ENCODE measurements at regions not wholly inside any gene's neighbourhood (a gene's known extent, or its start where the extent isn't known, plus 50 kb on each side); places are given as distances from the start of the nearest gene placed in this dataset.

DNA sequence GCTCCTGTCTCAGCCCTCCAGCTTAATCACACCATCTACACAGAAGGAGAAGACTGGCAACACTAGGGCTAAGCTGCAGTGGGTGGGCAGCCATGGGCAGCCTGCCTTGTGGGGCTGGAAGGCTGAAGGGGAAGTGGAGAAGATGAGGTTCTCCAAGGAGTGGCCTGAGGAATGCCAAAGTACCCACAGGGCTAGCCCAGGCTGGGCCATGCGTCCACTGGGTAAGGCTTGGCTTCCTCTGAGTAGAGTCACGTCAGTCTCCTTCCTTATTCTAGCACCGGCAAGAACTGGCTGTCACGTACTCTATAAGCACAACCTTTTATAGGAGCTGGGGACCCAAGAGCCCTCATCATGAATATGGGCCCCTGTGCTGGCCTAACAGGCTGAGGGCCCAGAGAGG, 110.6 kb upstream of the SIRPA start:
- DNase-seq = no peak

DNA sequence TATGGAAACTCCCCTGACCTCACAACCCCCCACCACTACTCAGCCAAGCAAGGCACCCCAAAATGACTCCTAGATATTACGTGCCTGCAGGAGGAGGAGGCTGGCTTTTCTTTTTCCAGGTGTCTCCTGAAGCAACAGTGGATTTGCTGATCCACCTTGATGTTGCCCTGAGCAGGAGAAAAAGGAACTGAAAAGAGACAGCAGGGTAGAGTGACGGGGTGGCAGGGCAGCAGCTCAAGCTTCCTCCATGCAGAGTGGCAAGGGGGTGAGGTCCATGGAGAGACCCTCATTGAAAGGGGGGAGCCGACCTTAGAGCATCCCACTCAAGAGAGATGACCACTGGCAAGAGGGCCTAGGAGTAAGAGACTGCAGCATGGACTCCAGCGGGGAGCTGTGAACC, 112.0 kb upstream of the SIRPA start:
- no peak for DNase-seq

DNA sequence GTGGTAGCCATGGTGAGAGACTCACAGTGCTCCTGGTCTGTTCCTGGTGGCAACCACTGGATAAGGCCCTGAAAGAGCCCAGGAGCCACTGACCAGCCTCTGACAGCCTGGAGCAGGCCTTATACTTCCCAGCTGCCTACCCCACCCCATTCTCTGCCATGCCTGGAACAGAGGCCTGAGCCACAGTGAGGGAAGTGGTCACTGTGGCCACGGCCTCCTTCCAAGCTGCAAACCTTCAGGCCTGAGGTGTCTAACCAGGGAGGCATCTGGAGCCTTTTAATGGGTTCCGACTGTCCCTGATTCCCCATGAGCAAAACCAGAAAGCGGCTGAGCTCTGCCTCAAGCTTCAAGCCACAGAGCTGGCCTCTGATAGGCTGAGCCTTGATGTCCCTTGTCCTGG, 113.0 kb upstream of the SIRPA start:
- DNase-seq = no peak

DNA sequence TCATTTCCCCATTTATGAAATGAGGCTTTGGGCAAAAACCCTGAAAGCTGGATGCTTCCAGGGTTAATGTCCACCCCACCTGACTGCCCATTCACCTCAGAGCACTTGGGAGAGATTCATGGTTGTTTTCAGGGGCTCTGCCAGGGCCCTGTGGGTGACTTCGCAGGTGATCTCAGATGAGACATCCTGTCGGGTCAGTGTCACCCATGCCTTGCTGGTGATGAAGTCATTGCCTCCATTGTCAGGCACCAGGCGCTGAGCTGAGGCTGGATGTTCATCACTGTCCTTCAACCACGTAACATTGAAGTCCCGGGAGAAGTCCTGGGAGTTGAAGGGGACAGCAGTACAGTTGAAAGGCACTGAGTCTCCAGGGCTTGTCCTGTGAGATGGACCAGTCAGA, 115.6 kb upstream of the SIRPA start:
- DNase-seq = no peak

DNA sequence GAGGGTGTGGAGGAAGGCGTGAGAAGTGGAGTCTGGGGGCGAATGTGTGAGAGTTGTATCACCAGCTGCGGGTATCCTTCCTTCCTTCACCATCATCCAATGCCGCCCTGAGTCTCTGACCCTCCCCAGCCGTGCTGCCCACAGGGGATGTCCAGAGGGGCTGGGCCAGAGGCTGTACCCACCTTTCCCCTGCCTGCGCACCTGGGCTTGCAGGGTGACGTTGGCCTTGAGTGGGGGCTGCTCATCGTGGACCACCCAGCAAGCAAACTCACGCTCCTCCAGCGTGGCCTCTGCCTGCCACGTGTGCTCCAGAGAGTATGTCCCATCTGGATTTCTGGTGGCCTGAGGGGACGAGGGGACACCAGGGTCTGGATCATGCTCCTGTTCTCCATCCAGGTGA, 116.9 kb upstream of the SIRPA start:
- DNase-seq = no peak

DNA sequence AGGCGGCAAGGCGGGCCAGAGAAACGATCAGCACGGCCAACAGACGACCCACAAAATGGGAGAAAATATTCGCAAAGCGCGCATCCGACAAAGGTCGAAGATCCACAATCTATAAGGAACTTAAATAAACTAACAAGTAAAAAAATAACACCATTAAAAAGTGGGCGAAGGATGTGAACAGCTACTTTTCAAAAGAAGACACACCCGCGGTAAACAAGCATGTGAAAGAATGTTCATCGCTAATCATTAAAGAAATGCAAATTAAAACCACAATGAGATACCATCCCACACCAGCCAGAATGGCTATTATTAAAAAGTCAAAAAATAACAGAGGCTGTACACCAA, 117.8 kb upstream of the SIRPA start:
- no peak for DNase-seq

DNA sequence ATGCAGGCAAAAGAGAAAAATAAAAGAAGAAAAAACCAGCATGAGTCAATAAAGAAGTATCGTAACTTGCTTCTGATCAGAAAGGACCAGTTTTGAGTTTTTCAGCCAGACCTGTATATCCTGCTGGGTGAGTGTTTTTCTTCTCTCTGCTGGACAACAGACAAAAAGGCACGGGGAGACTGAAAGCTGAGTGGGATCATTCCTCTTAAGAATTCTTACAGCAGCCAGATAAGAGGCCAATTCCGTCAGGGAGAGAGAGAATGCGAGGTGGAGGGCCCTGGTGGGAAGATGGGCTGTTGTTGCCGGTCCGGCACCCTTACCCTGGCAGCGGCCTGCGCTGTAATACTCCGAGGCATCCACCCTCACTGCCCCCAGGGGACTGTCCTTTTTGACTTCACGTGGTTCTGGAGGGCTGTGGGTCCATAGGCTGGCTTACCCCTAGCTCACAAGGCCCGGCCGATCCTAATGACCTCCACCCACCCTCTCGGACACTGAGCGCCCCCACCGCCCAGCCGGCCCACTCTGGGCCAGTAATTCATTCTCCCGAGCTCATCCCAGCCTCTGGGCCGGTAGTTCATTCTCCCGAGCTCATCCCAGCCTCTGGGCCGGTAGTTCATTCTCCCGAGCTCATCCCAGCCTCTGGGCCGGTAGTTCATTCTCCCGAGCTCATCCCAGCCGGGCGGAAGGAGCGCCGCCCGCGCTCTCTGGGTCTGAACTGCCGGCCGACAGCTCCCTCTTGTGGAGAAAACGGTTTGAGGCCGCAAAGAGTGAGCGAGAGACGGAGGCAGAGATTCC, 118.3 kb upstream of the SIRPA start:
- peak; percentile 67 for DNase-seq

DNA sequence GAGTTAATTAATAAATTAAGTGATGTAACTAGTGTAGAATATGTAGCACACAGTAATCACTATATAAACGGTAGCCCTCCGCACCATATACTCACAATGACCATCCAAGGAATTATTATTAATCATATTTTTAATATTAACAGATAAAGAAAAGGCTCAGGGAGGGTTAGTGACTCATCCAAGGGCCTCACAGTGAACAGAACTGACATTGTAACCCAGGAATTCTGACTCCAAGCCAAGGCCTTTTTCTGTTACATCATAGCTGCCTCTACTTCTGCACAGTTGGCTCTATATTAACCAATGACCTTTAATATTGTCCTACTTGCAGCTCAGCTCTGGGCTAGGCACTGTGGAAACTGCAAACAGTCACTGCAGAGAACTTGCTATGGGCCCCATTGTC, 117.5 kb upstream of the SIRPG start:
- DNase-seq = no peak

DNA sequence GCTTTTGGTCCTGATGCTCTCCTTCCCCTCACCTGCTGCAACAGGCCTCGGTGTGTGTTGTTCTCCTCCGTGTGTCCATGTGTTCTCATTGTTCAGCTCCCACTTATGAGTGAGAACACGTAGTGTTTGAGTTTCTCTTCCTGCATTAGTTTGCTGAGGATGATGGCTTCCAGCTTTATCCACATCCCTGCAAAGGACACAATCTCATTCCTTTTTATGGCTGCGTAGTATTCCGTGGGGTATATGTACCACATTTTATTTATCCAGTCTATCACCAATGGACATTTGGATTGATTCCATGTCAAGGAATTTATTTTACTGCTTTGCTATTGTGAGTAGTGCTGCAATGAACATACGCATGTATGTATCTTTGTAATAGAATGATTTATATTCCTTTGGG, 116.9 kb upstream of the SIRPG start:
- no peak for DNase-seq

DNA sequence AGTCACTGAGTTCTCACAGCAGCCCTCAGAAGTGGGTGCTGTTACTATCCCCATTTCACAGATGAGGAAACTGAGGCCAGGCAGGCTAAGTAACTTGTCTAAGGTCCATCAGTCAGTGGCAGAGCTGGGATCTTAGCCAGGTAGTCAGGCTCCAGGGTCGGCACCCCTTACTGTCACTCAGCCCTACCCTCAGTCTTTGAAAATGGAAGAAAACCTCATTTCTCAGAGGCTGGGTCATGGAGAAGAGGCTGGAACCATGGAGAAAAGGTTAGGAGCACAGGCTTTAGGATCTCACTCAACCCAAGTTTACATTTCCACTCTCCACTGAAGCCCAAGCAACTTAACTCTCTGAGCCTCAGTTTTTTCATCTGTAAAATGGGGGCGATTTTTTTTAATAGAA, 116.2 kb upstream of the SIRPG start:
- DNase-seq = no peak

DNA sequence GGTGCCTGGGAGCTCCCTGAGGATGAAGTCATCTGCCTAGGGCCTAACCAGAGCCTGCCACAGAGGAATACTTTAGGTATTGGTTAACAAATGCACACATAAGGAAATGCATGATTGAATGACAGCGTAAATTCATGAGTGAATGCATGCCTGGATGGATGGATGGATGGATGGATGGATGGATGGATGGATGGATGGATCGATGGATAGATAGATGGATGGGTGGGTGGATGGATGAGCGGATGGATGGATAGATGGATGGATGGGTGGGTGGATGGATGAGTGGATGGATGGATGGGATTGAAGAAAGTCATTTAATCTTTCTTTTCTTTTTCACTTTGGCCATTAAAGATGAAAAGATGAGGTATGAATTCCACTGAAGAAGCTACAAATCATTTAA, 111.9 kb upstream of the SIRPG start:
- DNase-seq = no peak

DNA sequence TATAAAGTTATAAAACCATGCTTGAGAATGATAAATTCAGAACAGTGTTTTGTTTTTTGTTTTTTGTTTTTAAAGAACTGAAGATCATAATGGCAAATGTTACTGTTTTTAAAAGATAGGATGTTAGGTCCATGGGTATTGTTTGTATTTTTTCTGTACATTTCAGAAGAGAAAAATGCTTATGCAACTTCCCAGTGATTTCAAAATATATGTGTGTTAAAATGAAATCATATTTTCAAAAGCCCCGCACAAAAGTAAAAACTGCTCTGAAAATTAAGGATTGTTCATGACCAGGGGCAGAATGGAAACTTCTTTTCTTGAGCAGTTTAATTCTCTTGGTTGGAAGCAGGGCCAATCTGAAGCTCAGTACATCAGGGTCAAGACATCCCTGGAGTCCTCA, 109.2 kb upstream of the SIRPG start:
- DNase-seq = no peak

DNA sequence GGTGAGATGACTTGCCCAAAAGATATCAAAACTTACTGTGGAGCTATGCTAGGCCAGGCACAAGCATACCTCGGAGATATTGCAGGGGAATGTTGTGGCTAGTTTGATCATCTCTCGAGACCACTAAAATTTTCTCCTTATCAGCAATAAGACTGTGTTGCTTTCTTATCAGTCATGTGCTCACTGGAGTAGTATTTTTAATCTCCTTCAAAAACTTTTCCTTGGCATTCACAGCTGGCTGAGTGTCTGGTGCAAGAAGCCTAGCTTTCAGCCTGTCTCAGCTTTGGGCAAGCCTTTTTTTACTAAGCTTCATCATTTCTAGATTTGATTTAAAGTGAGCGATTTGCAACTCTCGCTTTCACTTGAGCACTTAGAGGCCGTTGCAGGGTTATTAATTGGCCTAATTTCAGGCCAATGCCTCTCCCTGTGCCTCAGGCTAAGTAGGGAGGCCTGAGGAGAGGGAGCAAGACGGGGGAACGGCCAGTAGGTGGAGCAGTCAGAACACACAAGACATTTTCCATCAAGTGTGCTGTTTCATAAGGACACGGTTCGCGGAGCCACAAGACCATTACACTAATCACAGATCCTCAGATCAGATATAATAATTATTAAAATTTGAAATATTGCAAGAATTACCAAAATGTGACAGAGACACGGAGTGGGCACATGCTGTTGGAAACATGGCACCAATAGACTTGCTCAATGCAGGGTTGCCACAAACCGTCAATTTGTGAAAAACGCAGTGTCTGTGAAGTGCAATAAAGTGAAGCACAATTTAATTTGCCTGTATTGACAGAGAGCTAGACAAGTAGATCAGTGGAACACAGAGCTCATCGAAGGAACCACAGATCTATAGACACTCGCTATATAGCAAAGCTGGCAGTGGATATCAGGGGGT, 106.8 kb upstream of the SIRPG start:
- peak; percentile 24 for DNase-seq

DNA sequence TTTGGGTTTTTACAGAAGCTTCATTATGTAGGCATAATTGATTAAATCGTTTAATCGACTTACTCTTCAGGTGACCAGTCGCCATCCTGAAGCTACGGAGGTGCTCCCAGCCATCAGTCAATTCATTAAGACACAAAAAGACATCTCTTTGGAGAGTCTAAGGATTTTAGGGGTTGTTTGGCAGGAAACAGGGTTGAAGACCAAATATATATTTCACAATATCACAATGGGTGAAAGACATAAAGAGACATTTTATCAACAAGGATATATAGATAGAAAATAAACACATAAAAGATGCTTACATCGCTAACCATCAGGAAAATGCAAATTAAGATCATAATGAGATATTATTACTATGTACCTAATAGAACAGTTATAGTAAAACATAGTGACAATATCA, 104.0 kb upstream of the SIRPG start:
- DNase-seq = no peak

DNA sequence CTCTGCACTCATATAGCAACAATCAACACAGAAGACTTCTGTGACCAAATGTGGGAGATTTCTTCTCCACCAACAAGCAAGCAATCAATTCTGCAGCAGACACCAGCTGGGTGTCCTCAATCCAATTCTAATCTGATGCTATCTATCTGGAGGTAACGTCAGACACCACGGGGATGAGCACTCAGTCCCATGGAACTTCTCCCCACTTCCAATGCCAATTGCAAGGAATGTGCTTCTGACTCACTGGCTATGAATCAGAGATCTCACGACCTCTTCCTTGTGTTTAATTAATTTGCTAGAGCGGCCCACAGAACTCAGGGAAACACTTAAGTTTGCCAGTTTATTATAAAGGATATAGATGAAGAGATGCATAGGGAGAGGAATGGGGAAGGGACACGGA, 103.5 kb upstream of the SIRPG start:
- no peak for DNase-seq

DNA sequence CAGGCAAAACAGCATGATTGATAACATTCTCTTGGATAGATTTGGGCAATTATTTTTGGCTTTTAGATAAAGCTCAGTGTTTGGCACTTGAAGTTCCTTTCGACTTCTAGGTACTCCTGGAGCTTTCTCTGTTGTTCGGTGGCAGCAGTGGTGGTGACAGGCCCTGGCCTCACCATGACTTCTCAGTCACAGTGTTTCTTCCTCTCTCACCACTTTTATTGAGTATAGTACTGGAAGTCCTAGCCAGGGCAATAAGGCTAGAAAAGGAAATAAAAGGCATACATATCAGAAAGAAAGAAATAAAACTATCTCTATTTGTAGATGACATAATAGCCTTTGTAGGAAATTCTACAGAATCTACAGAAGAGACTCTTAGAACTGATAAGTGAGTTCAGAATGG, 101.2 kb upstream of the SIRPG start:
- no peak for DNase-seq

DNA sequence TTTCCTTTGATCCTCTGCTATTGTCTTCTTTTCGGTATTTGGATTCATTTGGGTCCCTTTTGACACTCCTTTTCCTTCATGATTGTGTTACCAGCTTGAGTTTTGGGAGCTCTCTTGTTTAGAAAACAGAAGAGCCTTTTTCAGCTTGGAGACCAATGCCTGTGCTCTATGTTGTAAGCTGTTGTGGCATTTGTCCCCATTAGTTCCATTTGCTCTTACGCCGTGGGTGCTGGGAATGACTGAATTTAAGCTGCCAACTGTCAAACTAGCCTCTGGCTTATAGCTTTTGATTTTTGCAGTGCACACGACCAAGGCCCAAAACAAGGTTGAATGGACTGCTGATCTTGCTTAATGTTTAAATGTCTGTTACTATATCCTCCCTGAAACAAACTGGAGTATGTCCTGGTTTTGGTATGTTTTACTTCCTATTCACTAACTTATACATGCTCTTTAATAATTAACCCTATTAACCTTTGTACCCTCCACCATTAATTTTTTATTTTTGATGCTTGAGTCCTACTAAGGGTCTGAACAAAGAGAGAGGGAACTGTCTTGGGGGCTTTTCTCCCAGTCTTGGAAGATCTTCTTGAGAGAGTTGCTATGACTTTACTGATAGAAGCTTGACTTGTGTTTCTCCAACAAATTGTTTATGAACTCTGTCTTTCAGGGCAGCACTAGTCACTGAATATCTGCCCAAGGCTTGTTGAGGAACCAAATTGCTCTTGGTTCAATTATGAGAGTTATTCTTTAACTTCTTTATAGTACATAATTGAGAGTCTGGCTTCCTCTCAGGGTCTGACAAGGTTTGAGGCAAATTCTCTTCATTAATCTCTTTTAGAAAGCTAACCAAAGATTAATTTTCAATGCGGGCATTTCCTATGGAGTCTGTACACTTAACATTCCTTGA, 100.3 kb upstream of the SIRPG start:
- no peak for DNase-seq

DNA sequence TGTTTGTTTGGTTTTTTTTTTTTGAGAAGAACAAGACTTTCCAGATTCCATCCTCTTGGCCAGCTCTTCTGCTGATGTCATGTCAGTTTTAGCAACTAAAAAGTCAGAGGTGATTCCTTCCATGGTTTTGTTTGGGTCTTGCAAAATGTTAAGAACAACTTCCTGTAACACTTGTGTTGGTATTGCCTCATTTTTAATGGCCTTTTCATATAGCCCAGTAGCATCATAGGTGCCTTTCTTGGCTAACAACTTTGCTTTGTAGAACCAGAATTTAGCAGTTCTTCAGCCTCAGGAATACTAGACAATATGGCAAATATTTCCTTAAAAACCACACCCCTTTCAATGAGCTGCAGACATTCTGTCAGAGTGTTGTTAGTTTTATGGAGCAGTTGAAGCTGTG, 99.5 kb upstream of the SIRPG start:
- DNase-seq = no peak

DNA sequence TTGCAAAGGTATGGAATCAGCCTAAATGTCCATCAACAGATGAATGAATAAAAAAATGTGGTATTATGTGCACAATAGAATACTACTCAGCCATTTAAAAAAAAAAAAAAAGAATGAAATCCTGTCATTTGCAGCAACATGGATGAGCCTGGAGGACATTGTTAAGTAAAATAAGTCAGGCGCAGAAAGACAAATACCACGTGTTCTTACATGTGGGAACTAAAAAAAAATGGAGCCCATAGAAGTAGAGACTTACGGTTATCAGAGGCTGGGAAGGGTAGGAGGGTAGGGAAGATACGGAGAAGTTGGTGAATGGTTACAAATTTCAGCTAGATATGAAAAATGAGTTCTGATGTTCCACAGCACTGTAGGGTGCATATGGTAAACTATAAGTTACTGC, 97.2 kb upstream of the SIRPG start:
- no peak for DNase-seq

DNA sequence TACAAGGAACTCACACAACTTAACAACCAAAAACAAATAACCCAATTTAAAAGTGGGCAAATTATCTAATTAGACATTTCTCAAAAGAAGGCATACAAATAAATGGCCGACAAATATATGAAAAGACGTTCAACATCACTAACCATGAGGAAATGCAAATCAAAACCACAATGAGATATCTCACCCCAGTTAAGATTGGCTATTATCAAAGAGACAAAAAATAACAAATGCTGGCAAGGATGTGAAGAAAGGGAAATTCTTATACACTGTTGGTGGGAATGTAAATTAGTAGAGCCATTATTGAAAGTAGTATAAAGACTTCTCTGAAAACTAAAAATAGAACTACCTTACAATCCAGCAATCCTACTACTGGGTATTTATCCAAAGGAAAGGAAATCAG, 96.7 kb upstream of the SIRPG start:
- no peak for DNase-seq

DNA sequence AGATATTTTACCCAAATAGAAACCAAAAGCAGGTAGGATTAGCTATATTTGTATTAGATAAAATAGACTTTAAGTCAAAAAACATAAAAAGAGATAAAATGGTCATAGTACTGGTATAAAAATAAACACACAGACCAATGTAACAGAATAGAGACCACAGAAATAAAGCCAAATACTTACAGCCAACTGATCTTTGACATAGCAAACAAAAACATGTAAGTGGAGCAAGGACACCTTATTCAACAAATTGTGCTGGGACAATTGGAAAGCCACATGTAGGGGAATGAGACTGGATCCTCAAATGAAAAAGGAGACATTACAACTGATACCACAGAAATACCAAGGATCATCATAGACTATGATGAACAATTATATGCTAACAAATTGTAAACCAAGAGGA, 94.5 kb upstream of the SIRPG start:
- DNase-seq = no peak

DNA sequence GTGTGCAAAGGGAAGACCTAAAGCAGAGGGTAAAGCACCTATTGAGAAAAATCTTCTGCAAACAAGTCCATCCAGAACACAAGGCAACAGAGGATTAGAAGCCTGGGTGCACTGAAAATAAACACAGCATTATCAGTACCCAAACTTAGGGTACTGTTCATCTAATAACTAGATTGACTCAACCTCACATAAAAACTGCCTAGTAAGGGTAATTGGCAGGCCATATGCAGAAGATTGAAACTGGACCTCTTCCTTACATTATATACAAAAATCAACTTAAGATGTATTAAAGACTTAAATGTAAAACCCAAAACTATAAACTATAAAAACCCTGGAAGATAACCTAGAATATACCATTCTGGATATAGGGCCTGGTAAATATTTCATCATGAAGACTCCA, 91.2 kb upstream of the SIRPG start:
- DNase-seq = no peak

DNA sequence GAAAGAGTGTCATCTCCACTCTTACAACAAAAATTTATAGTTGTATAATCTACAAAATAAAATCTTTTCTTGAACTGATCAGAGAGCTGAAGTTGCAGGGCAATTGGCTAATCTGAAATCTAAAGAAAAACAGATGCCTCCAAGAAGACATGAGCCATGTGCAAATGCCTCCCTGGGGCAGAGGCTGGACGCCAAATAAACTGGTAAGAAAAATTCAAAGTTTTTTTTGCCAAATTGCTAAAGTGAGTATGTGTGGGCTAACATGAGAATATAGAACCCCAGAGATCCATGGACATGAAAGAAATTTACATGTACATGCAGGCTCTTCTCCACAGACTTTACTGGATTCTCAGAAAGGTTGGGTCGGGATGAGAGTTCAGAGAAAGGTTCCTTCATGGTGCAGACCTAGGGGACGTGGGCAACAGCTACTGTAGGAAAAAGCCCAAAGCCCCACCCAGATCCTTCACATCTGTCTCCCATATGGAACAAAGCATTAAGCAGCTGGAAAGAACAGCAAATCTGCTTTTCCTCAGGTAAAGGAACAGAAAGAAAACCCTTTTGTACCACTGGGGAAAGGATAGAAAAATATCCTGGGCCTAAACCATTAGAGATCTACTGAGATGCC, 90.5 kb upstream of the SIRPG start:
- DNase-seq = no peak
